IPS-18a (cell line): ENCODE measurements at regions not wholly inside any gene's neighbourhood (a gene's known extent, or its start where the extent isn't known, plus 50 kb on each side); places are given as distances from the start of the nearest gene placed in this dataset.
"Not testable (repeated sequence)": the region's sequence is repeated elsewhere in the genome, so short reads cannot be mapped to it uniquely, and the experiment has no call there.

Experiments
- H3K27ac ChIP-seq: one replicate; pipeline ENCODE4 v1.5.1; 2013; ENCODE audit warnings: low read length
- H3K27me3 ChIP-seq: one replicate; pipeline ENCODE4 v1.6.1; 2013; ENCODE audit warnings: mild to moderate bottlenecking, low read length; ENCODE audit not compliant: control insufficient read depth, insufficient read depth
- H3K36me3 ChIP-seq: one replicate; pipeline ENCODE4 v1.6.1; 2013; ENCODE audit warnings: low read depth, low read length; ENCODE audit not compliant: control insufficient read depth
- H3K4me1 ChIP-seq: one replicate; pipeline ENCODE4 v1.6.1; 2013; ENCODE audit warnings: low read depth, low read length; ENCODE audit not compliant: control insufficient read depth
- H3K4me3 ChIP-seq: one replicate; pipeline ENCODE4 v1.5.1; 2013; ENCODE audit warnings: low read length
- H3K9ac ChIP-seq: one replicate; pipeline ENCODE4 v1.6.1; 2013; ENCODE audit warnings: mild to moderate bottlenecking, low read length, moderate library complexity
- H3K9me3 ChIP-seq: one replicate; pipeline ENCODE4 v1.6.1; 2013; ENCODE audit warnings: low read depth, low read length; ENCODE audit not compliant: control insufficient read depth

DNA sequence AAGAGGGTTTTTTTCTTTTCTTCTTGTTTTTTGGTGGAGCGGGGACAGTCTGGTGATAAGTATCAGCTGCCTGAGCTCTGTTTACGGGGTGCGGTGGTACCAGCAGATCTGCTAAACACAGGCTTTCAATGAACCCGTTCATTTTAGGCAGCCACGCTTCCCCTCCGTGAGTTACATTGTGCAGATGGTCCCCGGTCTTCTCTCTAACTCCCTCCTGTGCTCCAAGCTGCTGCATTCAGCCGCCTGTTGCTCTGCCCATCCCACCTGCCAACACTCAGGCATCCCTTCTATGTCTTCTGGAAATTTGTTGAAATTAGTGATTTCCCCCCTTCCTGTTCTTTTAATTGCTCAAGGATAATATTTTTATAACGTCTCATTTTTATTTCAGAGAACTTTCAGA is 82.1 kb upstream of the ELAC2 start:
- Histone ChIP-seq H3K4me1 (no peaks in the 10 kb centered on the region), H3K4me3 (no peak overlapping the region), H3K27ac (no peak overlapping the region), H3K9ac (no peak overlapping the region), H3K27me3 (no peaks in the 10 kb centered on the region), H3K36me3 (no peaks in the 10 kb centered on the region), H3K9me3 (no peaks in the 10 kb centered on the region)

- Histone ChIP-seq H3K4me3 (no peak overlapping the region), H3K9ac (no peak overlapping the region), H3K4me1 (no peaks in the 10 kb centered on the region), H3K27me3 (no peaks in the 10 kb centered on the region), H3K36me3 (no peaks in the 10 kb centered on the region), H3K27ac (no peak overlapping the region), H3K9me3 (no peaks in the 10 kb centered on the region)
These were observed 81.4 kb upstream of the ELAC2 start for GRCh38 chr17:13099089-13099735.

GRCh38 chr17:13096291-13096690 is 78.5 kb upstream of the ELAC2 start:
- H3K36me3 ChIP-seq = no peaks in the 10 kb centered on the region
- no peaks in the 10 kb centered on the region for H3K9me3 ChIP-seq
- H3K4me1 ChIP-seq = no peaks in the 10 kb centered on the region
- H3K9ac ChIP-seq = no peak overlapping the region
- H3K27ac ChIP-seq = no peak overlapping the region
- H3K4me3 ChIP-seq = no peak overlapping the region
- no peaks in the 10 kb centered on the region for H3K27me3 ChIP-seq

DNA sequence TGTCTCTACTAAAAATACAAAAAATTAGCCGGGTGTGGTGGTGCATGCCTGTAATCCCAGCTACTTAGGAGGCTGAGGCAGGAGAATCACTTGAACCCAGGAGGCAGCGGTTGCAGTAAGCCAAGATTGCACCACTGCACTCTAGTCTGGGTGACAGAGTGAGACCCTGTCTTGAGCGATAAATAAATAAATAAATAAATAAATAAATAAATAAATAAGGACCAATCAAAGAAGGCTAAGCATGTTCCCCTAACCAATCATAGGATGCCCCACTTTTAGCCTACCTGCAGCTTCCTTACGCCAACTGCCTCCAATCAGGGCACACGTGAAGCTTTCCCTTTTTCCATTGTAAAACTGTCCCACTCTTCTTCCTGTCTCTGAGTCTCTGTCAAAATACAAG is 74.2 kb upstream of the ELAC2 start:
- not testable (repeated sequence) for H3K36me3 ChIP-seq, H3K27me3 ChIP-seq, H3K4me1 ChIP-seq, H3K4me3 ChIP-seq, H3K9me3 ChIP-seq, H3K9ac ChIP-seq, H3K27ac ChIP-seq

DNA sequence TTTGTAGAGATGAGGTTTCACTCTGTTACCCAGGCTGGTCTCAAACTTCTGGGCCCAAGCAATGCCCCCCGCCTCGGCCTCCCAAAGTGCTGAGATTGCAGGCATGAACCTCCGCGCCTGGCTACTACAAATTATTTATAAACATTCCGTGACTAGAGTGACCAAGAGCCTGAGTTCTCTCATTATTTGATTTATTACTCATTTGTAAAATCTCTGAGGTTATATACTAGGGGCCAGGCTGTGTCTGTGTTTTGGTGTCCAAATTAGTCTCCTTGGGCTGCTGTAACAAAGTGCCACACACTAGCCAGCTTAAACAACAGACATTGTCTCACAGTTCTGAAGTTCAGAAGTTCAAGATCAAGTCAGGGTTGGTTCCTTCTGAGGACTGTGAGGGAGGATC is 70.8 kb upstream of the ELAC2 start:
- Histone ChIP-seq H3K9ac (no peak overlapping the region), H3K27ac (no peak overlapping the region), H3K4me1 (no peaks in the 10 kb centered on the region), H3K9me3 (no peaks in the 10 kb centered on the region), H3K27me3 (no peaks in the 10 kb centered on the region), H3K4me3 (no peak overlapping the region), H3K36me3 (no peaks in the 10 kb centered on the region)

DNA sequence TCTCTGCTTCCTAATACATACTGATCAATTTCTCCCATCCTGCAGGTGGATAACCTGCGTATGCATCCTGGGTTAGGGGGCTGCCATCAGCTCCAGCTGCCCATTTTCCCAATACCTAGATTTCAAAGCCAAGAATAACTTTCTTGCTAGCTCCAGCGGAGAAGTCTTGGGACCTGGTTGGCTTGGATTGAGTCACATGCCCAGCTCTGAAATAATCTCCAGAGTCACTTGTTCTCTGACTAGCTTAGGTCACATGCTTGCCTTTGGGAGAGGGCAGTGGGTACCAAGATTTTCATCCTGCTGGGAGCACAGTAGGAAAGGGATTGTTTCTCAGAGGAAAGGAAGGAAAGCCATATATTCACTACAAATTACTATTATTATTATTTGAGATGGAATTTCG is 70.0 kb upstream of the ELAC2 start:
- Histone ChIP-seq H3K4me1 (no peaks in the 10 kb centered on the region), H3K9me3 (no peaks in the 10 kb centered on the region), H3K4me3 (no peak overlapping the region), H3K27ac (no peak overlapping the region), H3K9ac (no peak overlapping the region), H3K27me3 (no peaks in the 10 kb centered on the region), H3K36me3 (no peaks in the 10 kb centered on the region)

DNA sequence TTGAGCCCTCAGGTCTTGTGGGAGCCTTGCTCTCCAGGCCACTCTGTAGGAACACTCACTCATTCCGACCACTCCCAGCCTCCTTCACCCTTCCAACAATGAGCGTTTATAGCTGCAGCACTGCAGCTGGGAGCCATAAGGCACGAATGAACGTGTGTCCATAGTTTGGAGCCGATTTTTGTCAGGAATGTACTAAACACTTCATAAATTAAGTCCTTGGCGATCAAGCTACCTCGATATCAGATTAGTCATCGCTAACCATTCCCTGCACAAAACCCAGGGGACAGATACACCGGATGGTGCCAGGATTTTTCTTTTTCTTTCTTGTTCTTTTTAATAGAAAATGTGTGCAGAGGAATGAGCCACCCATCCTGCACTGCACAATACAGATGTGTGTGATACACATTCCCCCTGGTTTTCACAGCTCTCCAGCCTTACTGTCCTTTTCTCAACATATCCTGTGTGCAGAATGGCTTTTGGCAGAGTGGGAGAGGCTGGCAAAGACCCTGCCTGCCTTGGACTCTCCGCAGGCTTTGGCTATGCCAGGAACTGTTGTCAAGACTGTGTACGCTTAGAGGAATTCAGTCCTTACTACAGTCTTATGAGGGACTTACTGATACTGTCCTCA is 68.4 kb upstream of the ELAC2 start:
- H3K4me1 ChIP-seq = no peaks in the 10 kb centered on the region
- H3K27me3 ChIP-seq = no peaks in the 10 kb centered on the region
- no peaks in the 10 kb centered on the region for H3K36me3 ChIP-seq
- H3K9me3 ChIP-seq = no peaks in the 10 kb centered on the region
- H3K4me3 ChIP-seq = no peak overlapping the region
- H3K9ac ChIP-seq = no peak overlapping the region
- no peak overlapping the region for H3K27ac ChIP-seq

DNA sequence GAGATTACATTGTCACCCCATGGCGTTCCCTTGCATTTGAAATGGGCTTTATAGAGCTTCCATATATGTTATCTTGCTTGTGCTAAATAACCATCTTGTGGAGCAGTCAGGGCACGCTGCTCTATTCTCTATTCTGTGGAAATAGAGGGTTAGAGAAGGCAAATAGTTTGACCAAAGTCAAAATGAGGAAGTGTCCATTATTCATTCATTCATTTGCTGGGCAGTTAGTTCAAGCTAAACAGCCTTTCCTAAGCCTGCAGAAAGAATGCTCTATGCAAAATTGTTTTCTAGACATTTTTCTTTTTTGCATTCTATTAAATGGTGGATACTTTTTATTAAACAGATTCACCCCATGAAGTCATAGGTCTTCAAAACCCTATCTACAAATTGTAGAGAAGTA is 67.8 kb upstream of the ELAC2 start:
- no peaks in the 10 kb centered on the region for H3K9me3 ChIP-seq
- no peaks in the 10 kb centered on the region for H3K4me1 ChIP-seq
- H3K9ac ChIP-seq = no peak overlapping the region
- no peak overlapping the region for H3K27ac ChIP-seq
- no peaks in the 10 kb centered on the region for H3K36me3 ChIP-seq
- H3K4me3 ChIP-seq = no peak overlapping the region
- no peaks in the 10 kb centered on the region for H3K27me3 ChIP-seq

DNA sequence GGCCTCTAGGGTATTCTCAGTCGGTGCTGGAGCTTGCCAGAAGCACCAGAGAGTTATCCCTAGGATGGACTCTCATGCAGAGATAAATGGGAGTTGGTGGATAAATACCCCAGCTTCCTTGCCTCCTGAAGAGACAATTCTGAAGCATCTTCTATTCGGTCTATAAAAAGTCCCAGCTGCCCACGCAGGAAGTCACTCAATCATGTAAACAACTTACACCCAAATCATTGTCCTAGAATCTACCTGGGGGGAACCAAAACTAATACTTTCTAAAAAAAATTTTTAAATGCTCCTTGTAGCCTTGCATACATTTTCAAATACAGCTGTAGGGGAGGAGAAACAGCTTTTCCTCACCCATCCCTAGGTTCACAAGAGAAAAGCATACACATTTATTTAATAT is 66.6 kb upstream of the ELAC2 start:
- H3K36me3 ChIP-seq = no peaks in the 10 kb centered on the region
- H3K27ac ChIP-seq = no peak overlapping the region
- H3K9ac ChIP-seq = no peak overlapping the region
- no peaks in the 10 kb centered on the region for H3K27me3 ChIP-seq
- H3K4me1 ChIP-seq = no peaks in the 10 kb centered on the region
- no peak overlapping the region for H3K4me3 ChIP-seq
- H3K9me3 ChIP-seq = no peaks in the 10 kb centered on the region

- Histone ChIP-seq H3K36me3 (no peaks in the 10 kb centered on the region), H3K4me1 (no peaks in the 10 kb centered on the region), H3K9me3 (no peaks in the 10 kb centered on the region), H3K4me3 (no peak overlapping the region), H3K9ac (no peak overlapping the region), H3K27me3 (no peaks in the 10 kb centered on the region), H3K27ac (no peak overlapping the region)
These were observed 61.0 kb upstream of the ELAC2 start for GRCh38 chr17:13078591-13079385.

DNA sequence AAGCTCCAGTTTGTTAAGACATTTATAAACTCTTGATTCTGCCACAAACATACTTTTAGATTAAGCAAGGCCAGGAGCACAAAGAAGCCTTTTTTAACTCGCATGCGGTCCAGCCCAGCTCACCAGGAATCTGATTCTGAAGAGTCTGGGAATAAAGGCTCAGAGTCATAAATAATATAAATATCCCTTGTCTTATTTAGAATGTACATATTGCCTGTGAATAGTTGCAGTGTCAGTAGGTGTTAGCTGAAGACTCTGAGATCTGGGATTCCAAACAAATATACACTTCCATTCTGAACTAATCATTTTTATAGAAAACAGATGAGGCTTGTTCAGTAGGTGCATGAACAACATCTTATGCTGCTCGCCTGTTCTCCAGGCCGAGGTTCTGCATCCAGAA is 59.1 kb upstream of the ELAC2 start:
- Histone ChIP-seq H3K36me3 (no peaks in the 10 kb centered on the region), H3K27ac (no peak overlapping the region), H3K9me3 (no peaks in the 10 kb centered on the region), H3K27me3 (no peaks in the 10 kb centered on the region), H3K9ac (no peak overlapping the region), H3K4me1 (no peaks in the 10 kb centered on the region), H3K4me3 (no peak overlapping the region)

DNA sequence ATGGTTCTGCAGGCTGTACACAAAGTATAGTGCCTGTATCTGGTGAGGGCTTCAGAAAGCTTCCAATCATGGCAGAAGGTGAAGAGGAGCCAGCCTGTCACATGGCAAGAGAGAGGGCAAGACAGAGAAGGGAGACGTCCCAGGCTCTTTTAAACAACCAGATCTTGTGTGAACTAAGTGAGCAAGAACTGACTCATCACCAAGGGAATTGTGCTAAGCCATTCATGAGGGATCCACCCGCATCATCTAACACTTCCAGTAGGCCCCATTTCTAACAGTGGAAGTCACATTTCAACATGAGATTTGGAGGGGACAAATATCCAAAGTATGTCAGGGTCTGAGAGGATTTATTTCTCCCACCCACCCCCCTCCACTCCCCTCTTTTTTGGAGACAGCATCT is 56.2 kb upstream of the ELAC2 start:
- no peak overlapping the region for H3K9ac ChIP-seq

More for the DNA sequence above, 56.2 kb upstream of the ELAC2 start:
- Histone ChIP-seq H3K27me3 (no peaks in the 10 kb centered on the region), H3K4me3 (no peak overlapping the region), H3K36me3 (no peaks in the 10 kb centered on the region), H3K9me3 (no peaks in the 10 kb centered on the region), H3K27ac (no peak overlapping the region), H3K4me1 (no peaks in the 10 kb centered on the region)
